OCI-LY7 (cell line): ENCODE measurements at regions not wholly inside any gene's neighbourhood (a gene's known extent, or its start where the extent isn't known, plus 50 kb on each side); places are given as distances from the start of the nearest gene placed in this dataset.

Source experiments
- BruUV-seq: library from RNA; stranded (reverse); fragments of 400-500 nt; replicated peaks from 2 replicates; lab custom pipeline; 2021; lab: Mats Ljungman, UMichigan
- CTCF ChIA-PET: fragments of 300-600 bp; sonication (Branson Sonifier 250); formaldehyde crosslinking; loops from one replicate; lab custom pipeline; 2022; ENCODE audit warnings: antibody characterized with exemption; ENCODE audit not compliant: unreplicated experiment; lab: Charles Lee
- POLR2A ChIA-PET: fragments of 300-600 bp; sonication (Branson Sonifier 250); formaldehyde crosslinking; loops from one replicate; lab custom pipeline; 2022; ENCODE audit warnings: antibody characterized with exemption; lab: Charles Lee
- DNase-seq: peaks from one replicate; pipeline ENCODE4 v3.0.0-alpha.2; 2015; ENCODE audit warnings: low spot score
- H2AFZ ChIP-seq: fragments of 200-600 bp; sonication (generic), shearing (Covaris generic); 2 replicates; pipeline ENCODE4 v1.6.1; 2014; ENCODE audit warnings: mild to moderate bottlenecking, antibody characterized with exemption, low read length, moderate library complexity
- H3K27ac ChIP-seq: fragments of 200-600 bp; sonication (generic); 2 replicates; pipeline ENCODE4 v1.5.1; 2014; ENCODE audit warnings: mixed run types, low read depth, mild to moderate bottlenecking, moderate library complexity, low read length, inconsistent platforms; ENCODE audit not compliant: poor library complexity, severe bottlenecking
- H3K36me3 ChIP-seq: fragments of 200-600 bp; sonication (generic); 2 replicates; pipeline ENCODE4 v1.6.1; 2014; ENCODE audit warnings: mild to moderate bottlenecking, antibody characterized with exemption, low read length, moderate library complexity, mixed read lengths; ENCODE audit not compliant: insufficient read depth
- H3K4me1 ChIP-seq: fragments of 200-600 bp; sonication (generic); 2 replicates; pipeline ENCODE4 v1.5.1; 2014; ENCODE audit warnings: mild to moderate bottlenecking, low read length; ENCODE audit not compliant: insufficient read depth, poor library complexity, severe bottlenecking
- H3K4me2 ChIP-seq: fragments of 200-600 bp; sonication (generic); 2 replicates; pipeline ENCODE4 v1.6.1; 2014; ENCODE audit warnings: mild to moderate bottlenecking, low read length
- H3K4me3 ChIP-seq: fragments of 200-600 bp; sonication (generic); 2 replicates; pipeline ENCODE4 v1.5.1; 2014; ENCODE audit warnings: mild to moderate bottlenecking, low read depth, low read length; ENCODE audit not compliant: poor library complexity, severe bottlenecking
- H3K79me2 ChIP-seq: fragments of 200-600 bp; sonication (generic); 2 replicates; pipeline ENCODE4 v1.6.1; 2016; ENCODE audit warnings: low read depth, mild to moderate bottlenecking, low read length, moderate library complexity, mixed read lengths; ENCODE audit not compliant: insufficient read depth
- H3K9me2 ChIP-seq: fragments of 200-600 bp; sonication (generic); 2 replicates; pipeline ENCODE4 v1.6.1; 2016; ENCODE audit warnings: mild to moderate bottlenecking, low read length, mixed read lengths; ENCODE audit not compliant: insufficient read depth
- H3K9me3 ChIP-seq: fragments of 200-600 bp; sonication (generic); 2 replicates; pipeline ENCODE4 v1.6.1; 2014; ENCODE audit warnings: mild to moderate bottlenecking, mixed run types, low read length, mixed read lengths
- H4K20me1 ChIP-seq: fragments of 200-600 bp; sonication (generic); 2 replicates; pipeline ENCODE4 v1.6.1; 2014; ENCODE audit warnings: mild to moderate bottlenecking, antibody characterized with exemption, low read length, moderate library complexity, mixed read lengths; ENCODE audit not compliant: insufficient read depth
- CTCF ChIP-seq: fragments of 200-600 bp; sonication (generic); conservative IDR thresholded peaks from 2 replicates; pipeline ENCODE4 v1.5.1; 2014; ENCODE audit warnings: mild to moderate bottlenecking, antibody characterized with exemption, low read length, moderate library complexity, mixed read lengths
- EZH2phosphoT487 ChIP-seq: fragments of 200-600 bp; sonication (generic); IDR thresholded peaks from 2 replicates; pipeline ENCODE4 v1.6.1; 2018; ENCODE audit warnings: low read depth, borderline replicate concordance, mild to moderate bottlenecking, mixed run types, antibody characterized with exemption, low read length, moderate library complexity, mixed read lengths
- intact Hi-C: fragments of 100-400 bp; cut with micrococcal nuclease; formaldehyde crosslinking; loops from one replicate; pipeline ENCODE4 v1.10.0; 2022; ENCODE audit not compliant: unreplicated experiment

- no peaks in the 10 kb centered on the region for H3K4me1 ChIP-seq
- BruUV-seq, result no TSS peak
- CTCF ChIA-PET, result no interaction called here
- H3K9me3 ChIP-seq, result no peaks in the 10 kb centered on the region
- H3K4me3 ChIP-seq, result no peak overlapping the region
- H3K79me2 ChIP-seq, result no peaks in the 10 kb centered on the region
- POLR2A ChIA-PET, result no interaction called here
- H2AFZ ChIP-seq, result no peak overlapping the region
- H3K27ac ChIP-seq, result no peak overlapping the region
- H4K20me1 ChIP-seq, result no peaks in the 10 kb centered on the region
- no peaks in the 10 kb centered on the region for H3K36me3 ChIP-seq
- DNase-seq, result no peak
- H3K4me2 ChIP-seq, result no peak overlapping the region
- no peaks in the 10 kb centered on the region for H3K9me2 ChIP-seq
- intact Hi-C loops, result no loop called here
- no peak for TF ChIP-seq EZH2phosphoT487
These were observed 259.9 kb downstream of the FOXA2 start for GRCh38 chr20:22324505-22324904.

GRCh38 chr20:22322513-22322912, 261.9 kb downstream of the FOXA2 start:
- H3K36me3 ChIP-seq, result no peaks in the 10 kb centered on the region
- no peak for DNase-seq
- TF ChIP-seq CTCF (no peak), EZH2phosphoT487 (no peak)
- H4K20me1 ChIP-seq, result no peaks in the 10 kb centered on the region
- POLR2A ChIA-PET, result interaction anchor here (0.6 kb wide), 1 partner anchor 105 kb away, joined by 3 read pairs; no protein-coding TSS in a partner anchor
- H3K9me2 ChIP-seq, result no peaks in the 10 kb centered on the region
- H3K4me3 ChIP-seq, result no peak overlapping the region
- CTCF ChIA-PET, result no interaction called here
- intact Hi-C loops, result no loop called here
- no peak overlapping the region for H3K27ac ChIP-seq
- no peaks in the 10 kb centered on the region for H3K4me1 ChIP-seq
- no peaks in the 10 kb centered on the region for H3K79me2 ChIP-seq
- BruUV-seq, result no TSS peak
- no peak overlapping the region for H2AFZ ChIP-seq
- H3K4me2 ChIP-seq, result no peak overlapping the region
- no peaks in the 10 kb centered on the region for H3K9me3 ChIP-seq

DNA sequence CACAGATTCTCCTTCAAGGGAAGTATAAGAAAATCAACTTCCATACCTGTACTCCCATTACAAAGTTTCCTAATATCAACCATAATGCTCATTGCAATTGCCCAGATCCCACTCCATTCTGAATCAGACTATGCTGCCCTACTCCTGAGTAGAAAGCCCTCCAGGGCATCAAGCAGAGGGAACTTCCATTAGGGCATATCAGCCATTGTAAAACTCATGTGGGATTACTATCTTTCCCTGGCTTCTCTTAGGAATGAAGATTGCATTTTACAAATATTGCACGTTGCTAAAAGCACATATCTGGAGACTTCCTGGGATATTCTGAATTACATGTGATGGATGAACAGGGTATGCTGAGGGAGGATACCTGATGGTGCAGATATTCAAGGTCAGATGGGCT, 263.2 kb downstream of the FOXA2 start:
- no peak for DNase-seq
- H3K9me2 ChIP-seq, result no peaks in the 10 kb centered on the region
- intact Hi-C loops, result no loop called here
- H4K20me1 ChIP-seq, result no peaks in the 10 kb centered on the region
- POLR2A ChIA-PET, result interaction anchor here (0.6 kb wide), 1 partner anchor 599 kb away, joined by 3 read pairs; no protein-coding TSS in a partner anchor
- no TSS peak for BruUV-seq
- H3K79me2 ChIP-seq, result no peaks in the 10 kb centered on the region
- H3K27ac ChIP-seq, result no peak overlapping the region
- H2AFZ ChIP-seq, result no peak overlapping the region
- H3K36me3 ChIP-seq, result no peaks in the 10 kb centered on the region
- no peak for TF ChIP-seq CTCF
- no peak for TF ChIP-seq EZH2phosphoT487
- CTCF ChIA-PET, result no interaction called here
- H3K4me2 ChIP-seq, result no peak overlapping the region
- no peaks in the 10 kb centered on the region for H3K4me1 ChIP-seq
- H3K9me3 ChIP-seq, result no peaks in the 10 kb centered on the region
- no peak overlapping the region for H3K4me3 ChIP-seq
